ENCODE measurements at regions not wholly inside any gene's neighbourhood (a gene's known extent, or its start where the extent isn't known, plus 50 kb on each side); places are given as distances from the start of the nearest gene placed in this dataset.
"Not testable (repeated sequence)": the region's sequence is repeated elsewhere in the genome, so short reads cannot be mapped to it uniquely, and the experiment has no call there.

DNA sequence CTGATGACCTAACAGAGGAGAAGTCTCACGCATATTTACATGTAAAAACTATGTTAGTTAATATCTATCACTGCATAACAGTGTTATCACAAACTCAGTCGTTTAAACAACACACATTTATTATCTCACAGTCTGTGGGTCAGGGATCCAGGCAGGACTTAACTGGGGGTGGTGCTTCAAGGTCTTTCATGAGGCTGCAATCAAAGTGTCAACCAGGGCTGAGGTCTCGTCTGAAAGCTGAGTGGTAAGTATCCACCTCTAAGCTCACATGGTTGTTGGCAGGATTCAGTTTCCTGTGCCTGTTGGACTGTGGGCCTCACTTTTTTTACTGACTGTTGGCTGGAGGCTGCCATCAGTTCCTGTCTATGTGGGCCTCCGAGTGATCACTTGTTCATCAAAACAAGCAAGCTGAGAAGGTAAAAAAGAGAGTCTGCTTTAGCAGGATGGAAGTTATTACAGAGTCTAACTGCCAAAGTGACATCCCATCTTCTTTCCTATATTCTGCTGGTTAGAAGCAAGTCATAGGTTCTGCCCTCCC, 188.6 kb downstream of the CARTPT start:
- no peak for DNase-seq

DNA sequence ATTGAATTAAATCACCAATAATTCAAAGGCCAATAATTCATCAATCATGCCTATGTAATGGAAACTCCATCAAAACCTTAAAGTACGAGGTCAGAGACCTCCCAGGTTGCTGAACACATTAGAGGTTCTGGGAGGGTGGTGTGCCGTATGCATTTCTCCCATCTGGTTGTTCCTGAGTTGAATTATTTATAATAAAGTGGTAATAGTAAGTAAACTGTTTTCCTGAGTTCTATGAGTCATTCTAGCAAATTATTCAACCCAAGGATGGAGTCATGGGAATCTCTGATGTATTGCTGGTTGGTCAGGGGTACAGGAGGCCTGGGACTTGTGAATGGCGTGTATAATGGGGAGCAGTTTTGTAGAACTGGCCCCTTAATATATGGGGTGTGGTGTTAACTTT, 191.7 kb downstream of the CARTPT start:
- DNase-seq = no peak

DNA sequence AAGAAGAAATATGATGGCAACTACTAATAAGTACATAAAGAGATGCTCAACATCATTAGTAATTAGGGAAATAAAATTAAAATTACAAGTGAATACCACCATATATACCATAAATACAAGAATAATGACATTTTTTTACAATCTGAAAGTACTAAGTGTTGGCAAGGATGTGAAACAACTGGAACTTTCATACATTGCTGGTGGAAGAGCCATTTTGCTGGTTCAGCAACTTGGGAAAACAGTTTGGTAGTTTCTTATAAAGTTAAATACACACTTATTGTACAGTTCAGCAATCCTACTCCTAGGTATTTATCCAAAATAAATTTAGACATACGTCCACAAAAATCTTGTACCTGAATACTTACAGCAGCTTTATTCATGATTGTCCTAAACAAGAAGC, 192.9 kb downstream of the CARTPT start:
- no peak for DNase-seq

DNA sequence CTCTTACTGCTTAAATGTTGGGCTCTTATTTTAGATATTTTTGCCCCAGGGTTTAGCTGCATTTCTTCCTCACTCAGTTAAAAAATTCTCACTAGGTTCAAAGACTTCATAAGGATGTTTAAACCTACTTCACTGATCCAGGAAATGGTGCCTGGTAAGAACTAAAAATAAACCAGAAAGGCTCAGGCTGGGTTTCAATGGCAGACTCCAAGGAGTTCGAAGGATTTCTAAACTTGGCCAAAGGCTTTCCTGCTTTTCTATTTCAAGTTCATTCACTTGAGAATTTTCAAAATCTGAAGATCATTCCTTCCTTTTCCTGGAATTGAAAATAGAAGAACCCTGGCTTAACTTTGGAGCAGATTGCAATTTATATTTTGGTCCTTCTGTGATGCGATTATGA, 193.0 kb upstream of the MAP1B start:
- no peak for DNase-seq

DNA sequence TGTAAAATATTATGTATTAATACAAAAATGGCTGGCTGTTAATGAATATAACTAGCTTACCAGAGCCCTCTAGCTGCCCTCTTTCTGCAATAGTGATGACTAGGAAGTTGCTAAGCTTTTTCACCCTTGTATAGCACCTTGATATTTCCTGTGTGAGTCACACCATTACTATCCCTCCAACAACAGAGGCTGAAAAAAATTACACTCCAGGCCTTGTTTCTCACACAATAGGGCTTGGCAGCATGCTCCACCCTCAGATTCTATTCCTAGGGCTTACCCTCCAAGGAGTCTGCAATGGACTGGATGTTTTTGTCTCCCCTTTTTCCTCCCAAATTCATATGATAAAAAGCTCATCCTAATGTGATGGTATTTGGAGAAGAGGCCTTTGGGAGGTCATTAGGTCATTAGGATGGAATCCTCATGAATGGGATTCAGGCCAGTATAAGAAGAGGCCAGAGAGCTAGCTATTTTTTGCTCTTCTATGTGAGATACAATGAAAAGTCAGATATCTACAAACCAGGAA, 184.6 kb upstream of the MAP1B start:
- DNase-seq = no peak

DNA sequence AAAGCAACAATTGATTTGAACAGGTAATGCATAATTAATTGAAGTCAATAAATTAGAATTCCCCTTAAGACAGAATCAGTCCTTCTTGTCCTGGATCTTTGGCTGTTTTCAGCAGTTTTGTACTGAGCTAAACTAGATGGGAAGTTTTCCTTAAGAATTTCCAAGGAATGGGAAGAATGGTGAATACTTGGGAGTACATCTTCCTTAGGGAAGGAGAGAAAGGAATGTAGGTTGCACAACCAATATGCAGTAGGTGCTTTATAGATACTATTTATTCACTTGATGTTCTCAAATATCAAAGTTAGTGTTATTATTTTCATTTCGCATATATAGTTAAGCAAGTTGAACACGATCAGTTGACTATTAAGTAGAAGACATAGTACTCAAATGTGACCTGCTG, 183.5 kb upstream of the MAP1B start:
- DNase-seq = no peak

DNA sequence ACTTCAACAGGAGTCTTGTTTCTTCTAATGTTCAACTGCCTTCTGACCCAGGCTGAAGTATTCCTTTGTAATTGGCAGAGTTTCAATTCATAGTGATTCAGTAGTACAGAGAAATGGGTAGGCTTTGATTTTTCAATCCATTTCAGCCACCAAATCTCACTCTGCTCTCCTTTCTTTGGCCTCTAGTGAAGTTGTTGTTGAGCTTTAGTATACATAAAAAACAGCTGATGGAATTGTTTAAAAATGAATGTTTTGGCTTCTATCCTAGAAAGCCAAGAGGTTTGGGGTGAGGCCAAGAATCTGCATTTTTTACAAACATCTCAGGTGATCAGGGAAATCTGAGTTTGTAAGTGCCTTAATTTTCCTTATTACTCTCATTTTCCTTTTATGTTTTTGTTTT, 182.9 kb upstream of the MAP1B start:
- no peak for DNase-seq

DNA sequence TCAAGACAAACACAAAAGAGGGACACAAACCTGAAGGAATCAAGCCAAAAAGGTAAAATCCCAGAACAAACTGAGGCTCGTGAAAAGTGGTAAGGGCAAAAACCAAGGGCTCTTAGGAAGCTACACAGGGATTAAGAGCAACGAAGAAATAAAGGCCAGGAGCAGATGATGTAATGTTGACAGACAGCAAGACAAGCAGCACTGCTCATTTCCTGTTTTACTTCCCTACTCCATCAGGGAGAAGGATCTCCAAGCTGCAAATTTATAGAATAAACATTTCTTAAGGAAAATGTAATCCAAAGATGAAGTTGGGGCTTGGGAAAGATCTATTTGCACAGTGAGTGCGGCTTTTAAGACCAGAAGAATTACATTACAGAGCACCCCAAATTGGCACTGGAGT, 182.3 kb upstream of the MAP1B start:
- no peak for DNase-seq

DNA sequence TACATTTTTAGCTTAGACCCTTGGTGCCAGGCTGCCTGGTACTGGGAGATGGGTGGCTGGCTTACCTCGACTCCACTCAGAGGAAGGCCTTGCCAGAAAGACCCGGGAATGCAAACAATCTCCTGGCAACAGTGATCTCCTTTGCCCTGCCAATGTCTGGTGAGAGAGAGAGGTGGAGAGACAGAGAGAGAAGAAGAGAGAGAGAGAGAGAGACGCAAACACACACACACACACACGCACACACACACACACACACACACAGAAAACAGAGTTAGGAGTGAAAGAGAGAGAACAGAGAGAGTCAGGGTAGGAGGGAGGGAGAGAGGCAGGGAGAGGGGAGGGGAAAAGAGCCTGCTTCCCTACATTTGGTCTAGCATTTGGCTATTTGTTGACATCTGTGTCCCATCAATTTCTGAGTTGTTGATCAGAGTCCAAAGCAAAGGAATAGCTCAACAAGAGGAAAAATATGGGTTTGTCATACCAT, 181.6 kb upstream of the MAP1B start:
- DNase-seq = no peak

DNA sequence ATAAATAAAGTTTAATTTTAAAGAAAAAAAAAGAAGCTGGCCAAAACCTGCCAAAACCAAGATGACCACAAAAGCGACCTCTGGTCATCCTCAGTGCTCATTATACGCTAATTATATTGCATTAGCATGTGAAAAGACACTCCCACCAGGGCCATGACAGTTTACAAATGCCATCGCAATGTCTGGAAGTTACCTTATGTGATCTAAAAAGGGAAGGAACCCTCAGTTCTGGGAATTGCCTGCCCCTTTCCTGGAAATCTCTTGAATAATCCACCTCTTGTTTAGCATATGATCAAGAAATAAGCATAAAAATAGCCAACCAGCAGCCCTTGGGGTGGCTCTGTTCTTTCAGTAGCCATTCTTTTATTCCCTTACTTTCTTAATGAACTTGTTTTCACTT, 178.3 kb upstream of the MAP1B start:
- DNase-seq = no peak

DNA sequence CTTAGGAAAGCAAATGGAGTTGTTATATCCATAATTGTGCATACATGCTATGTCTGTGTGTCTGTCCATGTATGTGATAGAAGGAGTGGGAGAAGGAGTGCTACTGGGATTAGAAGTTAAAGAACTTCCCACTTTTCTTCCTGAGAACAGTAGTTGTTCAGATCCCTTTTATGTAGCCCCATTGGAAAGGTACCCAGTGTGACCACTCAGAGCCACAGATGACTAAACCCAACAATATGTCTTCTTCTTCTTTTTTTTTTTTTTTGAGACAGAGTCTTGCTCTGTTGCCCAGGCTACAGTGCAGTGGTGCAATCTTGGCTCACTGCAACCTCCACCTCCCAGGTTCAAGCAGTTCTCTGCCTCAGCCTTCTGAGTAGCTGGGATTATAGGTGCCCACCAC, 176.7 kb upstream of the MAP1B start:
- DNase-seq = not testable (repeated sequence)

DNA sequence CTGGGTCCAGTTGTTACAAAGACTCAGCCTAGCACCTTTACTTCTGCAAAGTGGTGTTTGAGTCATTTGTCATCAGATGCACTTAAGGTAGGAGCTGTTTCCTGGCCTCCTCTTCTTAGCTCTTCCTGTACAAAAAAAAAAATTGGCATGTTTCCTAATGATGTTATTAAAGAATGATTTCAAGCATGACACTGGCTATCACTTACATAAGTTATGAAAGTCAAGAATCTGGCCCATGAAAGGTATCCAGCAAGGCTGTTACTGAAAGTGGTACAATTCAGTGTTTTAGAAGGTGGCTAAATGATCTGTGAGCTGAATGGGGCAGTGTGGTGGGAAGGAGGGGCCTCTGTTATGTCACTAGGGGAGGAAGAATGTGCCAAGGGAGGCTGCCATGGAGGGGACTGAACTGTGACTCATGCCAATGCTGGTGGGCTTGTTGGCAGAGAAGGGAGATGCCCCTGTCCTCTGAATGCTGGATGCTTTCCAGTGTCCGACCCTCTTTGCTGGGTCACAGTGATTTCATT, 175.1 kb upstream of the MAP1B start:
- DNase-seq = no peak

DNA sequence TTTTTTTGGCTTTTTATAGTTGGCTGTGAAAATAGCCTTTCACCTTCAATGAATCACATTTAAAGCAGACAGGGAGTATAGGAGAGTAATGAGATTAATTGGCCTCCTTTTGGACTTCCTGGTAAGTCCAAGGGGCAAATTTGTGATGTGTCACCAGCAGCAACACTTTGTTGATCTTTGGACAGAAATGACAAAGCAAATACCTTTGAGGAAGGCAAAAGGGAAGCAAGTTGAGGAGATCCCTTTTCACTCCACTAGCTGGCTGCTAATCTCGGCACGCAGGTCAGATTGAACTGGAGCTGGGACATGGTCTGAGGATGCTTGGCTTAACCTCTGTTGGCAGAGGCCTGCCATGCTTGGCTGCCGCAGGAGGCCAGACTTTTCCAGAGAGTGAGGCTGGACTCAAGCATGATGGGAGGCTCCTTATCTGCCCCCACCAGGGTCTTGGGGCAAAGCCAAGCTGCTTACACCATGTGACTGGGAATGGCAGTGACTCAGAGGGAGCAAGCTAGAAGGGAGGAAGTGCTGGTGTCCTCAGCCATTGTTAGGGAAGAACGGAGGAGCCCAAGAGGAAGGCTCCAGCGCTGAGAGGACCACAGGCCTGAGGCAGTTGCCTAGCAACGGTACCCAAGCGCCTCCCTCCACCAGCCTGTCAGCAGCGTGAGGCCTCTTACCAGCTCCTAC, 174.5 kb upstream of the MAP1B start:
- DNase-seq = no peak

DNA sequence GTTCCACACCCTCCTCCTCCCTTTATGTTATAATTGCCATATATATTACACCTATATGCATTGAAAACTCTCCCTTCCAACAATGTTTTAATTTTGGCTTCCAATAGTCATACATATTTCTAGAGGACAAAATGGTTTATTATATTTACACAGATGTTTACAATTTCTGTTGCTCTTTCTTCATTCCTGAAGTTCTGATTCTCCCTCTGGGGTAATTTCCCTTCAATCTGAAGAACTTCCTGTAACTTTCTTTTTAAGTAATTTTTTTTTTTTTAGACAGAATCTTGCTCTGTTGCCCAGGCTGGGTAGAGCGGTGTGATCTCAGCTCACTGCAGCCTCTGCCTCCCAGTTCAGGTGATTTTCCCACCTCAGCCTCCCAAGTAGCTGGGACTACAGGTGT, 173.0 kb upstream of the MAP1B start:
- DNase-seq = no peak

DNA sequence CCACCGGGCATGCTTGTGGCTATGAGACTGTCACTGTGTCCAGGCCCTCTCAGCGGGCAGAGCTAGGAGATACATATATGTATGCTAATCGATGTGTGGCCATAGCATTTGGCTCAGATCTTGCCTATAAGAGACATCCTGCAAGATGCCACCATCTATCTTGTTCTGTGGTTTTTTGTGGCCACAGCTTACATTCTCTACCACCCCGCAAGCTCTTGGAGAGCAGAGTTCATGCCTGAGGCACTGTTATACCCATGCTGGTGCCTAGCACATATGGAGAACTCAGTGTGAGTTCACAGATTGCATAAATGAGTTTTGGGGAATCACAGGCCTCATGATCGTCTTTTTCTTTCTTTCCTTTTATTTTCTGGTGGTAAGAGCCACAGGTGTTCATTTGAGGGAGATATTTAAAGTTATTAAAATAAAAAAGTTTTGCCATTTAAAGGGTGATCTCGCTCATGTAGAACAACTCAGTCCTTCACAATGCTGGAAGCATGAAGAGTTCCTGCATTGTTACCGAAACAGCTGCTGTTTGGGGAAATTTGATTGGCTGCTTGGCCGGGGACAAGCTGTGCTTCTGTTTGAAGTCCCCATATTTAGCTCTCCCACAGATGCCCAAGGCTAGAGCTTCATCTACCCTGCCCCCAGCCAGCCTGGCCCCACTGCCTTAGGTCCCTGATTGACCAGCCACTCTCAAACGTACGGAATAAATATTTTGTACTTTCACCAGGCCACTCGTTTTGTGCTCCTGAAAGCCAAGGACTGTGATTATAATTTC, 169.2 kb upstream of the MAP1B start:
- no peak for DNase-seq

DNA sequence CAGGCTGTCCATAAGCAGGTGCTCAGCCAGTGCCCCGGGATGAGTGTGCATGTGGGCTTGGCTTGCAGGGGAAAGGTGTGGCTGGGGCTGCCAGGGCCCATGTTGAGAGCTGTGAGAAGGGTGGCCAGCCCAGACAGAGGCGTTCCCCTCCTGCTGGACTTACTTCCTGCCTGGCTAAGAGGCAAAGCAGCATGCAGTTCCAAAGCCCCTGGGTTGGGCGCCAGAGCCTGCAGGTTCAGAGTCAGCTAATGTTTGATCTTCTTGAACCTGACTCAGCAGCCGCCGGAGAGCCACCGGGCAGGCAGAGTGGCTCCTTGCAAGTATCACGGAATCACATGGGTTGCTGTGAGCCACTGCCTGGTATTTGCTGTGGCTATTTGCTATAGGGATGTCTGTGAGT, 168.4 kb upstream of the MAP1B start:
- DNase-seq = no peak

DNA sequence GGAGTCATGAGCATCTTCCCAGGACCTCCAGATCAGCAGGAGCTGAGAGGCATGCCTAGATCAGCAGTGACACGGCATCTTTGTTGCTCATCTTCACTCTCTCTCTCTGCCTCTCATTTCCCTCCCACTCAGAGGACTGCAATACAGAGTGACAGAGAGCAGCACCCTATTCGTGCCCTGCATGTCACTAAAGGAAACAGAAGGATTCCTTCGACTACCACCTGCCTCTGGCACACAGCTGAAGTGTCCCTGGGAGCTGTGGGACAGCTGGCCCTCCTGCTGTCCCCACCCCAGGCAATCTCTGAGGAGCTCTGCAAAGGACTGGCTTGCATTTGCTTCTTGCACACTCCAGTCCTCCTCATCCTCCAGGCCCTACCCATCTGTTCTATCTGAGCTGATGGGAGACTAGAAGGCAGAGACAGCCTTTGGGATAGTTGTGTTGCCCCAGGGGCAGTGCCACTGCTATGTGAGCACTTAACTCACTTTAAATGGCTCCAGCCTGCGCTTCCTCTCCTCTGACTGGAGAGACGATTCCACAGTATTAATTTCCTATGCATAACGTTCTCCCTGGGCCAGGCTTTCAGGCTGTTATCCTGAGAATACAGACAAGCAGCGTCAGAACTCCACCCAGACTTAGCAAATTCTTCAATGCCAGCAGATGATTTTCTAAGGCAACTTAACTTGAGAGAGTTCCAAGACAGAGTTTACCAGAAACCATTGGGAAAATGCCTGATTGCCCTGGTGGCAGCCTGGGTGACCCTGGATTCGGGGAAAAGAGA, 167.6 kb upstream of the MAP1B start:
- DNase-seq = no peak

DNA sequence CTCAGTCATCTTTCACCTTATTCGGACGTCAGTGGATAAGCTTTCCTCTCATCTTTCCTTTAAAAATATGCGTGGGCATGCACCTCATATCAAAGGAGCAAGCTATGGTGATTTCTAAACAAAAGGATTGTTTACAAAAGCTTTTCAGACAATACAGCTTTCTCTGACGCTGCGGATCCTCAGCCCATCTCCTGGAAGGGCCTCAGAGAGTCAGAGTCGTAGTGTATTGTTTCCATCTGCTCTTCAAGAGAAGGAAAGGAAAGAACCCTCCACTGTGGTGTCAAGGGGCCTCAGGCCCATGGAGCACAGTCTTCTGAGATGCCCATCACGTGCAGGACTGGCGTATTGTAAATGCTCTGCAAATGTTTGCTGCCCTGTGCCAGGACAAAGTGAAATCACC, 163.4 kb upstream of the MAP1B start:
- no peak for DNase-seq

DNA sequence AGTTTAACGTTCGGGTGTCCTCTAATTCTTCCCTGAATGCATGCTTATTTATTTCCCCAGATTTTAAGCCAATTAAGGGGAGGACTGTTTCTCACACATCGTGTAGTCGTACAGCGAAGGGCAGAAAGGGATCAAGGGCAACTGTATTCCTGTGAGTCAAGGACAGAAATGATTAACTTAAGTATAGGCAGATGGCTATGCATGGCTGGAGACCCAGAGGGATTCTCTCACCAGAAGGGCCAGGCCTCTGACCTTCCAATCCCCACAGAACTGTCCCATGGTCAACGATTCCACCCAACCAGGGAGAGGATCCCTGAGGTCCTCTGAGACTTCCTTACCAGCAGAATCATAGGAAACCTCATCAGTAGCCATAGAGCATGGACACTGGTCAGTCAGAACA, 161.8 kb upstream of the MAP1B start:
- DNase-seq = no peak

DNA sequence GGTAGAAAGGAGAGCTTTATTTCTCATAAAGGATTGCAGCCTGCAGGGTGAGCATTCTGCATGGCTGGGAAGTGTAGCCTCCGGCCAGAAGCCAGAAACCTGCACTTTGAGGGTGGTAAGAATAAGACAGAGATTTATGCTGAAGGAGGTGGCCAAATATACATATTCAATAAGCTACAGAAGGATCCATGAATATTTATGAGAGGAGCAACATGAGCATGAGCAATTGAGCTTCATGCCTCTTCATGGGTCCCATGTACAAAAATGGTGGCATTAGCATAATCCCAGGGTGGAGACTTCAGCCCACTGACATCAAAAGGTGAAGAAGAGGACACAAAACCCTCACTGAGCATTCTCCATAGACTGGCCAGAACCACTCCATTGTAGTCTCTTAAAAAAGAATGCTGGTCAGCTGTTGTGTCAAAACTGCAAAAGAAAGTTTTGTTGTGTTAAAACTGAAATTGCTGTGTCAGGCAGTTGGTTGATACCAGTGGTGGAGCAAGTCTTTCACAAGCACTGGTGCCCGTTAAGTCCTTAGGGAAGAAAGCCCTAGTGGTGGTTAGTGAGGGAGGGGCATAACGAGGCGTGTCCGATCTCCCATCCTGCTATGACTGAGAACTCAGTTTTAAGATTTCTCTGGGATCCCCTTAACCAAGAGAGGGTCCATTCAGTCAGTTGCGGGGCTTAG, 160.8 kb upstream of the MAP1B start:
- no peak for DNase-seq

DNA sequence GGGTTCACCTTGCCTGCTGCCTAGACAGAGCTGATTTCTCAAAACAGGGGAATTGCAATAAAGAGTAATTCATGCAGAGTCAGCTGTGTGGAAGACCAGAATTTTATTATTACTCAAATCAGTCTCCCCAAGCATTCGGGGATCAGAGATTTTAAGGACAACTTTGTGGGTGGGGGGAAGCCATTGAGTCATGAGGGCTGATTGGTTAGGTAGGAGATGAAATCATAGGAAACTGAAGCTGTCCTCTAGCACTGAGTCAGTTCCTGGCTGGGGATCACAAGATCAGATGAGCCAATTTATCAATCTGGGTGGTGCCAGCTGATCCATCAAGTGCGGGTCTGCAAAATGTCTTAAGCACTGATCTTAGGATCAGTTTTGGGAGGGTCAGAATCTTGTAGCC, 159.1 kb upstream of the MAP1B start:
- DNase-seq = no peak

DNA sequence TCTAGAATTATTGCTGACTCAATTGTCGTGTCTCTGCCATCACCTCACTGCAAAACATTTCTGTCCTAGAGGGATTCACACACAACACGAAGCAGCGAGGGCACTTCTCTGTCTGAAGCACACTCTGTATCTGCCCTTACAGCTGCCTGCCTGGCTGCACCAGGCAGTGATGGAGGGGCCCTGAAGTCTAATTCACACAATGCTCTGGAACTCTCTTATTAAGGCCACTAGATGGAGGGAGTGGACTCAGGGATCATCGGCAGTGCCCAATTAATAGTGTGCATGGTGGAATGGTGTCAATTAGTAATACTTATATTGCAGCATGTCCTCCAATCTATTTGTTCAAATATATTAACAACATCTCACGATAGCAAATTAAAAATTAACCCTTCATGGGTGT, 157.5 kb upstream of the MAP1B start:
- no peak for DNase-seq

DNA sequence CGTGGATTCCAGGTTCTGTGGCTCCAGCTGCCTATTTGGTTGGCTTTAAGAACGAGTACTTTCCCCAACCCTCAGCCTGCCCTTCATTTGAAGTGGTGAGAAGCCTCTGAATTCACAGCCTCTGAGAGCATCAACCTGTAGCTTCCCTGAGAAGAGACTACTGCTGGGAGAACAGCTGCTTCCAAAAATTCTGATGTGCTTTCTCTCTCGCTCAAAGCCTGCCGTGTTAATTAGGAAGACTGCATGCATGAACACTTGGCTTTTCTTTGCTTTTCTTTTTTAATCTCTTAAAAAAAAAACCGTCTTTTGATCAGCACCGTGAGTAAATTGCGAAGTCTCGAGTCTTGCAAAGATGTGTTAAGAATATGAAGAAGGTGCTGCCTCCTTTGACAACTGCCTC, 153.4 kb upstream of the MAP1B start:
- no peak for DNase-seq

All from CD4-positive, alpha-beta T cell treated with Interferon gamma for 1 hour (primary cell).